Mucosa of descending colon (tissue), 3 donors: ENCODE measurements at regions not wholly inside any gene's neighbourhood (a gene's known extent, or its start where the extent isn't known, plus 50 kb on each side); places are given as distances from the start of the nearest gene placed in this dataset.

ENCODE experiments used
- ATAC-seq: fragments of 200-7000 bp; cut with Tn5 transposase; one replicate; pipeline ENCODE4 v1.9.1; 2020; ENCODE audit warnings: mild to moderate bottlenecking, moderate library complexity
- DNase-seq, 3 donors: peaks; one replicate each; pipeline ENCODE4 v3.0.0-alpha.2; 2020
- H3K36me3 ChIP-seq: fragments of 200-600 bp; one replicate; pipeline ENCODE4 v1.8.0; 2021; ENCODE audit warnings: low read depth, mild to moderate bottlenecking
- H3K4me1 ChIP-seq: fragments of 200-600 bp; one replicate; pipeline ENCODE4 v1.8.0; 2021; ENCODE audit warnings: low read depth, mild to moderate bottlenecking
- H3K4me3 ChIP-seq: fragments of 200-600 bp; one replicate; pipeline ENCODE4 v1.8.0; 2021; ENCODE audit warnings: mild to moderate bottlenecking
- H3K9me3 ChIP-seq: fragments of 200-600 bp; one replicate; pipeline ENCODE4 v1.8.0; 2021; ENCODE audit warnings: mild to moderate bottlenecking
- CTCF ChIP-seq: fragments of 200-600 bp; IDR thresholded peaks from one replicate; pipeline ENCODE4 v1.8.0; 2022; ENCODE audit warnings: antibody characterized with exemption, mild to moderate bottlenecking
- intact Hi-C, 2 donors: fragments of 100-400 bp; cut with DNase I in 1 of 2; cut with micrococcal nuclease in 1 of 2; formaldehyde crosslinking; loops; one replicate each; pipeline versions ENCODE4 v1.11.0 to v1.11.1; 2022; cut with DNase I, micrococcal nuclease
- donor health status: DM: no; HTN: no; CAD: no; lungs with moderate emphysema.
- donor health status: DM: no; HTN: no; CAD: no.
- donor health status: DM: no; HTN: yes; CAD: no.

- intact Hi-C loops = no loop called here
- H3K4me3 ChIP-seq = no peak overlapping the region
- DNase-seq (no peak), ATAC-seq (no peak)
- no peaks in the 10 kb centered on the region for H3K36me3 ChIP-seq
- no peak for TF ChIP-seq CTCF
- no peaks in the 10 kb centered on the region for H3K9me3 ChIP-seq
- no peaks in the 10 kb centered on the region for H3K4me1 ChIP-seq
Observed at GRCh38 chr10:128546651-128547165, 420.5 kb upstream of the MKI67 start.

GRCh38 chr10:128549101-128549608 is 422.9 kb upstream of the MKI67 start:
- Histone ChIP-seq H3K9me3 (no peaks in the 10 kb centered on the region), H3K4me1 (no peaks in the 10 kb centered on the region), H3K4me3 (no peak overlapping the region), H3K36me3 (no peaks in the 10 kb centered on the region)
- no peak for TF ChIP-seq CTCF
- ATAC-seq (no peak), DNase-seq (no peak)
- intact Hi-C loops = no loop called here

GRCh38 chr10:128550045-128550444 is 423.8 kb upstream of the MKI67 start:
- Histone ChIP-seq H3K36me3 (no peaks in the 10 kb centered on the region), H3K4me3 (no peak overlapping the region), H3K9me3 (no peaks in the 10 kb centered on the region), H3K4me1 (no peaks in the 10 kb centered on the region)
- ATAC-seq (no peak), DNase-seq (no peak)
- TF ChIP-seq CTCF = no peak
- intact Hi-C loops = no loop called here

GRCh38 chr10:128551475-128551874 is 425.3 kb upstream of the MKI67 start:
- Histone ChIP-seq H3K9me3 (no peaks in the 10 kb centered on the region), H3K4me1 (no peaks in the 10 kb centered on the region), H3K36me3 (no peaks in the 10 kb centered on the region), H3K4me3 (no peak overlapping the region)
- intact Hi-C loops = no loop called here
- no peak for DNase-seq
- ATAC-seq = no peak
- TF ChIP-seq CTCF = no peak

GRCh38 chr10:128553755-128554154 is 427.5 kb upstream of the MKI67 start:
- intact Hi-C loops = no loop called here
- no peak for TF ChIP-seq CTCF
- Histone ChIP-seq H3K4me1 (no peaks in the 10 kb centered on the region), H3K4me3 (no peak overlapping the region), H3K36me3 (no peaks in the 10 kb centered on the region), H3K9me3 (no peaks in the 10 kb centered on the region)
- DNase-seq (peak in 1 of 3 donors; percentile 13), ATAC-seq (peak; percentile 65)
